Thoracic aorta (tissue), 2 donors: ENCODE measurements at regions not wholly inside any gene's neighbourhood (a gene's known extent, or its start where the extent isn't known, plus 50 kb on each side); places are given as distances from the start of the nearest gene placed in this dataset.

Experiments used
- ATAC-seq: fragments of 150-250 bp; one replicate; pipeline ENCODE4 v1.8.0; 2017; ENCODE audit warnings: low read depth; ENCODE audit not compliant: insufficient number of reproducible peaks, low FRiP score
- DNase-seq: peaks from one replicate; pipeline ENCODE4 v3.0.0-alpha.2; 2020; ENCODE audit warnings: low spot score
- H3K27ac ChIP-seq, 2 donors: fragments of 200-600 bp; sonication (generic); 1 replicate in 1 of 2; 2 replicates in 1 of 2; pipeline ENCODE4 v1.5.1; 2016; ENCODE audit warnings: mild to moderate bottlenecking in 2 of 2, moderate library complexity in 2 of 2
- H3K27me3 ChIP-seq: fragments of 200-600 bp; sonication (generic); replicated peaks from 2 replicates; pipeline ENCODE4 v1.6.0; 2016; ENCODE audit warnings: mild to moderate bottlenecking; ENCODE audit not compliant: insufficient read depth
- H3K36me3 ChIP-seq: fragments of 200-600 bp; sonication (generic); one replicate; pipeline ENCODE4 v1.5.1; 2016
- H3K4me1 ChIP-seq, 2 donors: fragments of 200-600 bp; sonication (generic); 1 replicate in 1 of 2; 2 replicates in 1 of 2; pipeline versions ENCODE4 v1.5.1 to v1.6.0; 2016; ENCODE audit warnings: low read depth in 2 of 2, mild to moderate bottlenecking in 1 of 2; ENCODE audit not compliant: control insufficient read depth in 1 of 2
- H3K4me3 ChIP-seq: fragments of 200-600 bp; sonication (generic); 2 replicates; pipeline ENCODE4 v1.5.1; 2016; ENCODE audit warnings: mild to moderate bottlenecking
- H3K9me3 ChIP-seq: fragments of 200-600 bp; sonication (generic); 2 replicates; pipeline ENCODE4 v1.5.1; 2016
- TF ChIP-seq, protein P1 (sequence below): fragments of 200-600 bp; sonication (generic); IDR thresholded peaks from one replicate; pipeline ENCODE4 v1.5.1; 2019; ENCODE audit warnings: antibody characterized with exemption

DNA sequence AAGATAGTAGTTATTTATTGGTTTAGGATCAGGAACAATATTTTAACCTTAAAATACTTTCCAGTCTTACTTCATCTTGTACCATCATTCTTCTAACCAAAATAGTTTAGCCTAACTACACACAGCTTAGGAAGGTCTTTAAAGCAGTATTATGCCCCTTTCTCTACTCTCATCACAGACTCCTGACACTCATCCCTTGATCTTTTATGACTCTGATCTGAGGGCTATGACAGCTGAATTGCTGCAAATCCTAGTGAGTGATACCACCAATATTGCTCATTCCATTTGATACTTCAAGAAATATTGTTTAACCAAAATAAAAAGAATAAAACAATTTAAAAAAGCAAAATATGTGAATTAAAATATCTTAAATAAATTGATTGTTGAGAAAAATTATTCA is 746.6 kb upstream of the ACO1 start:
- Histone ChIP-seq H3K27me3 (no peaks in the 10 kb centered on the region), H3K27ac (no peak overlapping the region), H3K9me3 (no peaks in the 10 kb centered on the region), H3K4me1 (no peaks in the 10 kb centered on the region), H3K36me3 (no peaks in the 10 kb centered on the region), H3K4me3 (no peak overlapping the region)
- ATAC-seq (no peak), DNase-seq (no peak)
- TF ChIP-seq, protein P1, sequence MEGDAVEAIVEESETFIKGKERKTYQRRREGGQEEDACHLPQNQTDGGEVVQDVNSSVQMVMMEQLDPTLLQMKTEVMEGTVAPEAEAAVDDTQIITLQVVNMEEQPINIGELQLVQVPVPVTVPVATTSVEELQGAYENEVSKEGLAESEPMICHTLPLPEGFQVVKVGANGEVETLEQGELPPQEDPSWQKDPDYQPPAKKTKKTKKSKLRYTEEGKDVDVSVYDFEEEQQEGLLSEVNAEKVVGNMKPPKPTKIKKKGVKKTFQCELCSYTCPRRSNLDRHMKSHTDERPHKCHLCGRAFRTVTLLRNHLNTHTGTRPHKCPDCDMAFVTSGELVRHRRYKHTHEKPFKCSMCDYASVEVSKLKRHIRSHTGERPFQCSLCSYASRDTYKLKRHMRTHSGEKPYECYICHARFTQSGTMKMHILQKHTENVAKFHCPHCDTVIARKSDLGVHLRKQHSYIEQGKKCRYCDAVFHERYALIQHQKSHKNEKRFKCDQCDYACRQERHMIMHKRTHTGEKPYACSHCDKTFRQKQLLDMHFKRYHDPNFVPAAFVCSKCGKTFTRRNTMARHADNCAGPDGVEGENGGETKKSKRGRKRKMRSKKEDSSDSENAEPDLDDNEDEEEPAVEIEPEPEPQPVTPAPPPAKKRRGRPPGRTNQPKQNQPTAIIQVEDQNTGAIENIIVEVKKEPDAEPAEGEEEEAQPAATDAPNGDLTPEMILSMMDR: no peak

DNA sequence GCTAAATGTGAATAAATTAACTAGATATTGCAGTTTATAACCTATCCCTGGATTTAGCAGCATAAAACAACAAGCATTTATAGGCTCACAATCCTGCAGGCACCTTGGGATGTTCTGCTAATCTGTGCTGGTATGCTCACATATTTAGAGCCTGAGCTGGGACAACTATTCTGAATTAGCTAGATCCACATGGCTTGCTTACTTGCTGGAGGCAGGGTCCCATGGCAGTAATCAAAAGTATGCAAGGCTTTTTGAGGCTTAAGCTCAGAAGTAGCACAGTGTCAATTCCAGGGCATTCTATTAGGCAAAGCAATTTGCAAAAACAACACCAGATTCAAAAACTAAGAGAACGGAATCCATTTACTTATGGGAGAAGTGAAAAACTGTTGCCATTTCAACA is 745.0 kb upstream of the ACO1 start:
- no peak for ATAC-seq
- TF ChIP-seq, protein P1: no peak
- Histone ChIP-seq H3K27me3 (no peaks in the 10 kb centered on the region), H3K27ac (no peak overlapping the region), H3K9me3 (no peaks in the 10 kb centered on the region), H3K4me3 (no peak overlapping the region), H3K36me3 (no peaks in the 10 kb centered on the region), H3K4me1 (no peaks in the 10 kb centered on the region)
- DNase-seq: no peak

DNA sequence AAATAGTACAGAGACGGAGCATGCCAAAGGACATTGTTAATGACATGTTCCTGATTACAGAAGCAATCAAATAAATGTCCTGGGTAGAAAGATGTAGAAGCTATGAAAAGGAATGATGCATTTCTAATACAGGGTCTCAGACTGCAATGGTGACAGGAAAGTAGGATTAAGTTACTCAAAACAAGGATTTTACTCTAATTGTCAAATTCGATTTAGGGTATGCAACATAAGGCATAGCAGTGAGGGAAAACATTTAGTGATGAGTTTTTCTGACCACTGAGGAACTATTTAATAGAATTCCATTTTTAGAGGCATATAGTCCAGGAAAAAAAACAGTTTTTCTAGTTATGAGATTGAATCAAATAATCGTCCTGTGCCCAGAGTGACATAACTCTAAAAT is 715.1 kb upstream of the ACO1 start:
- no peak for DNase-seq
- Histone ChIP-seq H3K27me3 (no peaks in the 10 kb centered on the region), H3K36me3 (no peaks in the 10 kb centered on the region), H3K4me1 (no peaks in the 10 kb centered on the region), H3K4me3 (no peak overlapping the region), H3K9me3 (no peaks in the 10 kb centered on the region), H3K27ac (no peak overlapping the region)
- TF ChIP-seq, protein P1: no peak
- no peak for ATAC-seq

DNA sequence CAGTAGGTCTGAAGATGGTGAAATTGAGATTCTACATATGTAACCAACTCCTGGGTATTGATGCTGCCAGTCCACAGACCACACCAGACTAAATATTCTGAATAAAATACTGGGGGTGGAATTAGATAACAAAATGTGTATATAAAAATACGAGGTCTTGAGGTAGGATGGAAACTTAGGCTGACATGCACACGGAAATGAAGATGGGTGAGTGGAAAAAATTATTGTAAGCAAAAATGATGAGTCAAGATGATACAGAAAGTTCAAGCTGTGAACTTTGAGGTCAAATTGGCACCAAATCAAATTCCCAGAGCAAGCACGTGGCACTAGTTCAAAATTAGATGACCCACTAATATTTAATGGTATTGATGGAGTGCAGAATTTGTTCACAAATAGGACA is 713.4 kb upstream of the ACO1 start:
- TF ChIP-seq, protein P1: no peak
- H3K27me3 ChIP-seq: no peaks in the 10 kb centered on the region
- no peak overlapping the region for H3K4me3 ChIP-seq
- DNase-seq (no peak), ATAC-seq (no peak)
- H3K4me1 ChIP-seq: no peaks in the 10 kb centered on the region
- no peaks in the 10 kb centered on the region for H3K9me3 ChIP-seq
- no peaks in the 10 kb centered on the region for H3K36me3 ChIP-seq
- no peak overlapping the region for H3K27ac ChIP-seq

DNA sequence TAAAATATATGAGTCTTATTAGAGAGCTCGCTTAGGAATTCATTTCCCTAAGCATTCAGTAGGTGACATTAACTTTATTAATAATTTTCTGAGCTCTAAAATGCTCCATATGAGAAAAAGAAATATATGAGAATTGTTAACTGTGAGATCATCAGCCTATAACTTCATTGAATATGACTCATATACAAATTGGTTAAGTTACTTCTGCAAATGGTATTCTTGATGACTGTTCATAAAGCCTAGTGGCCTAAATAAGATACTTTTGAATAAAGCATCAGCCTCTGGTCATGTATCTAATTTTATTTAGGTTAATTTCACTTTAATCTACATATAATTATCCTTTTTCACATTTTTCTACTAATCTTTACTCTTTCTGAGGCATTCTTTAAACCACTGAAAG is 710.2 kb upstream of the ACO1 start:
- ATAC-seq (no peak), DNase-seq (no peak)
- no peak overlapping the region for H3K4me3 ChIP-seq
- no peaks in the 10 kb centered on the region for H3K36me3 ChIP-seq
- TF ChIP-seq, protein P1: no peak
- H3K4me1 ChIP-seq: no peaks in the 10 kb centered on the region
- no peak overlapping the region for H3K27ac ChIP-seq
- no peaks in the 10 kb centered on the region for H3K27me3 ChIP-seq
- no peaks in the 10 kb centered on the region for H3K9me3 ChIP-seq
